IMR-90 (cell line): ENCODE measurements at regions not wholly inside any gene's neighbourhood (a gene's known extent, or its start where the extent isn't known, plus 50 kb on each side); places are given as distances from the start of the nearest gene placed in this dataset.

Experiments used
- ATAC-seq: fragments of 200-7000 bp; cut with Tn5 transposase; 2 replicates; pipeline ENCODE4 v1.9.1; 2020; ENCODE audit warnings: low read depth, mild to moderate bottlenecking, moderate library complexity
- BruUV-seq: library from RNA; stranded (reverse); fragments of 400-500 nt; replicated peaks from 2 replicates; lab custom pipeline; 2021; lab: Mats Ljungman, UMichigan
- CTCF ChIA-PET: fragments of 300-600 bp; formaldehyde crosslinking; extraction: SDS; loops from one replicate; lab custom pipeline; 2021; ENCODE audit warnings: antibody characterized with exemption; lab: Yijun Ruan, JAX
- POLR2A ChIA-PET: fragments of 300-600 bp; sonication (Branson Sonifier 250); formaldehyde crosslinking; loops from one replicate; lab custom pipeline; 2022; ENCODE audit warnings: antibody characterized with exemption; ENCODE audit not compliant: unreplicated experiment; lab: Charles Lee
- DNase-seq: peaks from one replicate; pipeline ENCODE4 v3.0.0; 2013
- H2AFZ ChIP-seq: replicated peaks from 2 replicates; pipeline ENCODE3; 2013; ENCODE audit warnings: low read length, mild to moderate bottlenecking; ENCODE audit not compliant: poor library complexity
- H2AK5ac ChIP-seq: 2 replicates; pipeline ENCODE4 v1.6.1; 2013; ENCODE audit warnings: low read depth, low read length, inconsistent platforms
- H2AK9ac ChIP-seq: replicated peaks from 2 replicates; pipeline ENCODE3; 2013; ENCODE audit warnings: mild to moderate bottlenecking, low read depth, low read length, moderate library complexity; ENCODE audit not compliant: poor library complexity
- H2BK120ac ChIP-seq: 2 replicates; pipeline ENCODE4 v1.6.1; 2013; ENCODE audit warnings: low read depth, low read length, inconsistent platforms
- H2BK15ac ChIP-seq: 3 replicates; pipeline ENCODE4 v1.6.1; 2013; ENCODE audit warnings: low read depth, low read length, inconsistent platforms
- H2BK20ac ChIP-seq: 2 replicates; pipeline ENCODE4 v1.6.1; 2013; ENCODE audit warnings: low read depth, mild to moderate bottlenecking, inconsistent platforms, low read length, moderate library complexity
- H2BK5ac ChIP-seq: 2 replicates; pipeline ENCODE4 v1.6.1; 2013; ENCODE audit warnings: mild to moderate bottlenecking, low read depth, low read length, inconsistent platforms; ENCODE audit not compliant: poor library complexity, severe bottlenecking
- H3K14ac ChIP-seq: replicated peaks from 2 replicates; pipeline ENCODE4 v1.6.1; 2013; ENCODE audit warnings: low read depth, low read length, inconsistent platforms
- H3K18ac ChIP-seq: 2 replicates; pipeline ENCODE4 v1.6.1; 2013; ENCODE audit warnings: low read depth, low read length, control low read depth
- H3K23ac ChIP-seq: 2 replicates; pipeline ENCODE4 v1.6.1; 2013; ENCODE audit warnings: low read depth, low read length, inconsistent platforms
- H3K27ac ChIP-seq: 2 replicates; pipeline ENCODE4 v1.5.1; 2013; ENCODE audit warnings: mild to moderate bottlenecking, control low read depth, low read length; ENCODE audit not compliant: insufficient read depth
- H3K27me3 ChIP-seq: 2 replicates; pipeline ENCODE4 v1.6.1; 2013; ENCODE audit warnings: low read length; ENCODE audit not compliant: control insufficient read depth, insufficient read depth
- H3K36me3 ChIP-seq: 2 replicates; pipeline ENCODE4 v1.6.1; 2013; ENCODE audit warnings: low read length, mixed read lengths; ENCODE audit not compliant: control insufficient read depth, insufficient read depth
- H3K4ac ChIP-seq: 2 replicates; pipeline ENCODE4 v1.6.1; 2013; ENCODE audit warnings: low read depth, low read length, inconsistent platforms
- H3K4me1 ChIP-seq: 2 replicates; pipeline ENCODE4 v1.6.1; 2013; ENCODE audit warnings: low read length, mixed read lengths; ENCODE audit not compliant: control insufficient read depth, insufficient read depth
- H3K4me2 ChIP-seq: 2 replicates; pipeline ENCODE4 v1.6.1; 2013; ENCODE audit warnings: low read depth, mild to moderate bottlenecking, control low read depth, low read length, moderate library complexity
- H3K4me3 ChIP-seq: 2 replicates; pipeline ENCODE4 v1.5.1; 2013; ENCODE audit warnings: low read depth, mild to moderate bottlenecking, control low read depth, low read length, moderate library complexity; ENCODE audit not compliant: insufficient read depth
- H3K56ac ChIP-seq: 2 replicates; pipeline ENCODE4 v1.6.1; 2013; ENCODE audit warnings: low read length, inconsistent platforms; ENCODE audit not compliant: insufficient read depth; ENCODE audit errors: extremely low read depth
- H3K79me1 ChIP-seq, 2 experiments: 2 replicates each; pipeline ENCODE4 v1.6.1; 2013; ENCODE audit warnings: low read length in 2 of 2, inconsistent platforms in 1 of 2, low read depth in 1 of 2
- H3K9ac ChIP-seq: 2 replicates; pipeline ENCODE4 v1.6.1; 2013; ENCODE audit warnings: low read depth, low read length, control low read depth
- H3K9me1 ChIP-seq: 2 replicates; pipeline ENCODE4 v1.6.1; 2013; ENCODE audit warnings: low read length, inconsistent platforms; ENCODE audit not compliant: insufficient read depth
- H3K9me3 ChIP-seq: 2 replicates; pipeline ENCODE4 v1.6.1; 2013; ENCODE audit warnings: low read length; ENCODE audit not compliant: control insufficient read depth, insufficient read depth
- H4K20me1 ChIP-seq: 2 replicates; pipeline ENCODE4 v1.6.1; 2013; ENCODE audit warnings: low read length, inconsistent platforms; ENCODE audit not compliant: insufficient read depth
- H4K5ac ChIP-seq: 2 replicates; pipeline ENCODE4 v1.6.1; 2013; ENCODE audit warnings: mild to moderate bottlenecking, low read depth, low read length, control low read depth
- H4K8ac ChIP-seq, 2 experiments: 2 replicates each; pipeline ENCODE4 v1.6.1; 2013; ENCODE audit warnings: low read depth in 2 of 2, low read length in 2 of 2, control low read depth in 1 of 2, inconsistent platforms in 1 of 2
- H4K91ac ChIP-seq: 2 replicates; pipeline ENCODE4 v1.6.1; 2013; ENCODE audit warnings: low read depth, low read length, inconsistent platforms; ENCODE audit not compliant: insufficient read depth
- MAFK ChIP-seq: IDR thresholded peaks from 2 replicates; pipeline ENCODE4 v1.6.1; 2012; ENCODE audit warnings: low read depth, low read length, improper control_type of control experiment
- MAZ ChIP-seq: IDR thresholded peaks from 2 replicates; pipeline ENCODE4 v1.6.1; 2012; ENCODE audit warnings: low read depth, mild to moderate bottlenecking, low read length, improper control_type of control experiment, moderate library complexity, borderline replicate concordance
- POLR2A ChIP-seq: IDR thresholded peaks from 2 replicates; pipeline ENCODE4 v1.6.1; 2012; ENCODE audit warnings: mild to moderate bottlenecking, low read depth, low read length
- RAD21 ChIP-seq: IDR thresholded peaks from 2 replicates; pipeline ENCODE4 v1.6.1; 2012; ENCODE audit warnings: low read length, improper control_type of control experiment
- WGBS, 2 experiments: methylation state at CpG; one replicate each; pipeline versions ENCODE4 v1.1.5 to v1.1.7; 2013; ENCODE audit warnings: missing lambda C conversion rate in 2 of 2; ENCODE audit not compliant: insufficient read length in 1 of 2; ENCODE audit errors: extremely low coverage in 2 of 2; 5-methylcytosine and 5-hydroxymethylcytosine counted together
- dilution Hi-C: fragments of 300-500 bp; cut with HindIII; formaldehyde crosslinking; loops from one replicate; pipeline ENCODE4 v1.14.3; 2018; ENCODE audit warnings: low sequenced_read_pairs; ENCODE audit not compliant: unreplicated experiment
- in situ Hi-C: fragments of 300-500 bp; cut with MboI; formaldehyde crosslinking; loops from 3 replicates; pipeline ENCODE4 v1.14.3; 2019; ENCODE audit warnings: low sequenced_read_pairs, inconsistent platforms, mixed read lengths
- intact Hi-C: fragments of 100-400 bp; cut with micrococcal nuclease; formaldehyde crosslinking; loops from 2 replicates; pipeline ENCODE4 v1.10.0; 2022

GRCh38 chr18:21167641-21168377 is 56.2 kb upstream of the ROCK1 start:
- H2BK15ac ChIP-seq: no peak overlapping the region
- H3K27me3 ChIP-seq: no peaks in the 10 kb centered on the region
- ChIA-PET POLR2A (no interaction called here), CTCF (interaction anchor here (0.7 to 1.0 kb wide), 3 partner anchors 11 to 14 kb away, joined by 3 to 4 read pairs (median 3); no protein-coding TSS in a partner anchor)
- no peak overlapping the region for H3K4me3 ChIP-seq
- no peak overlapping the region for H4K91ac ChIP-seq
- no peak overlapping the region for H3K14ac ChIP-seq
- TF ChIP-seq POLR2A: no peak
- TF ChIP-seq MAZ: no peak
- no peak for TF ChIP-seq RAD21
- TF ChIP-seq MAFK: no peak
- H3K18ac ChIP-seq: no peak overlapping the region
- no peaks in the 10 kb centered on the region for H4K20me1 ChIP-seq
- H2AK5ac ChIP-seq: no peak overlapping the region
- WGBS, 2 experiments: no CpG with 5 or more reads among the region's 1 CpG
- H3K23ac ChIP-seq: no peak overlapping the region
- no peak for DNase-seq
- no TSS peak for BruUV-seq
- no peak overlapping the region for H2BK20ac ChIP-seq
- no peak overlapping the region for H3K27ac ChIP-seq
- no peaks in the 10 kb centered on the region; the same call in 1 of the 2 replicates for H3K9me1 ChIP-seq
- H3K4me2 ChIP-seq: no peak overlapping the region
- dilution Hi-C loops (no loop called here), in situ Hi-C loops (loop anchor here (10.0 kb wide), 3 partner anchors 73 to 173 kb away; no protein-coding TSS in a partner anchor), intact Hi-C loops (loop anchor here (5.0 kb wide), 2 partner anchors 96 to 206 kb away; no protein-coding TSS in a partner anchor)
- H2AFZ ChIP-seq: no peak overlapping the region
- H3K36me3 ChIP-seq: no peaks in the 10 kb centered on the region
- ATAC-seq: no peak
- no peak overlapping the region for H3K9ac ChIP-seq
- H3K56ac ChIP-seq: no peak overlapping the region
- no peak overlapping the region for H2BK120ac ChIP-seq
- H3K79me1 ChIP-seq: no peaks in the 10 kb centered on the region
- no peak overlapping the region for H2BK5ac ChIP-seq
- H4K8ac ChIP-seq: no peak overlapping the region
- no peak overlapping the region for H3K4ac ChIP-seq
- H3K9me3 ChIP-seq: no peaks in the 10 kb centered on the region
- no peak overlapping the region for H2AK9ac ChIP-seq
- H4K5ac ChIP-seq: no peak overlapping the region
- peaks cover 3% of the 10 kb centered on the region for H3K4me1 ChIP-seq
